DOHH2 (cell line): ENCODE measurements at regions not wholly inside any gene's neighbourhood (a gene's known extent, or its start where the extent isn't known, plus 50 kb on each side); places are given as distances from the start of the nearest gene placed in this dataset.

Source experiments
- EZH2phosphoT487 ChIP-seq: fragments of 200-600 bp; sonication (generic); IDR thresholded peaks from 2 replicates; pipeline ENCODE4 v1.6.1; 2017; ENCODE audit warnings: borderline replicate concordance, mild to moderate bottlenecking, antibody characterized with exemption, low read length, moderate library complexity, mixed read lengths
- TF ChIP-seq, protein P1 (sequence below): fragments of 200-600 bp; sonication (generic); IDR thresholded peaks from one replicate; pipeline ENCODE4 v1.5.1; 2014; ENCODE audit warnings: antibody characterized with exemption, mild to moderate bottlenecking, low read depth, low read length; ENCODE audit not compliant: poor library complexity, severe bottlenecking

DNA sequence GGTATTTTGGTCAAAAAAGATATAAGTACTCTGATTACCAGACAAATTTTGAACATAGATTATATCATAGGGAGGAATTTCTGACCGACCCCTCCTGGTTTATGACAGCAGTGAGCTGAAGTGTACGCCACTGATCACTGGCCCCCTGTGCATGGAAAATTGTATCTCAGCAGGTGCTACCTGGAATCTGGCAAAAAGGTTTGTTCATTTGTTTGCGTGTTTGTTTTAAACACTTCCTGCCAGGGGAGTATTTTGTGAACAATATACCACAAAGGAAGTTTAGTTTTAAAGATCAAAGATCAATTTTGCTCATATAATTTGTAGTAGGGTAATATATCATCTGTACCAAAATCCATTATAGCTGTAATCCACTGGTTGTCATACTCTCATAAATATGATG is 219.7 kb upstream of the TENM3 start:
- TF ChIP-seq, protein P1, sequence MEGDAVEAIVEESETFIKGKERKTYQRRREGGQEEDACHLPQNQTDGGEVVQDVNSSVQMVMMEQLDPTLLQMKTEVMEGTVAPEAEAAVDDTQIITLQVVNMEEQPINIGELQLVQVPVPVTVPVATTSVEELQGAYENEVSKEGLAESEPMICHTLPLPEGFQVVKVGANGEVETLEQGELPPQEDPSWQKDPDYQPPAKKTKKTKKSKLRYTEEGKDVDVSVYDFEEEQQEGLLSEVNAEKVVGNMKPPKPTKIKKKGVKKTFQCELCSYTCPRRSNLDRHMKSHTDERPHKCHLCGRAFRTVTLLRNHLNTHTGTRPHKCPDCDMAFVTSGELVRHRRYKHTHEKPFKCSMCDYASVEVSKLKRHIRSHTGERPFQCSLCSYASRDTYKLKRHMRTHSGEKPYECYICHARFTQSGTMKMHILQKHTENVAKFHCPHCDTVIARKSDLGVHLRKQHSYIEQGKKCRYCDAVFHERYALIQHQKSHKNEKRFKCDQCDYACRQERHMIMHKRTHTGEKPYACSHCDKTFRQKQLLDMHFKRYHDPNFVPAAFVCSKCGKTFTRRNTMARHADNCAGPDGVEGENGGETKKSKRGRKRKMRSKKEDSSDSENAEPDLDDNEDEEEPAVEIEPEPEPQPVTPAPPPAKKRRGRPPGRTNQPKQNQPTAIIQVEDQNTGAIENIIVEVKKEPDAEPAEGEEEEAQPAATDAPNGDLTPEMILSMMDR, result no peak
- TF ChIP-seq EZH2phosphoT487, result no peak
